DOHH2 (cell line): ENCODE measurements at regions not wholly inside any gene's neighbourhood (a gene's known extent, or its start where the extent isn't known, plus 50 kb on each side); places are given as distances from the start of the nearest gene placed in this dataset.

Experiments used
- H3F3A ChIP-seq: fragments of 200-600 bp; sonication (generic), shearing (Covaris generic); 2 replicates; pipeline ENCODE4 v1.6.0; 2016; ENCODE audit warnings: antibody characterized with exemption, mild to moderate bottlenecking; ENCODE audit not compliant: control insufficient read depth, insufficient read depth
- H3K27ac ChIP-seq: fragments of 200-600 bp; sonication (generic); 2 replicates; pipeline ENCODE4 v1.5.1; 2014; ENCODE audit warnings: low read depth, mild to moderate bottlenecking, low read length, moderate library complexity
- H3K27me3 ChIP-seq: fragments of 200-600 bp; sonication (generic); 2 replicates; pipeline ENCODE4 v1.6.1; 2014; ENCODE audit warnings: mild to moderate bottlenecking, low read length, mixed read lengths; ENCODE audit not compliant: control insufficient read depth
- H3K36me3 ChIP-seq: fragments of 200-600 bp; sonication (generic); 2 replicates; pipeline ENCODE4 v1.6.1; 2014; ENCODE audit warnings: mild to moderate bottlenecking, low read length, moderate library complexity, mixed read lengths; ENCODE audit not compliant: control insufficient read depth
- H3K4me1 ChIP-seq: fragments of 200-600 bp; sonication (generic); 2 replicates; pipeline ENCODE4 v1.6.1; 2014; ENCODE audit warnings: mild to moderate bottlenecking, low read length, mixed read lengths; ENCODE audit not compliant: control insufficient read depth
- H3K4me2 ChIP-seq: fragments of 200-600 bp; sonication (generic); 2 replicates; pipeline ENCODE4 v1.6.0; 2014; ENCODE audit warnings: mild to moderate bottlenecking, low read length, moderate library complexity
- H3K4me3 ChIP-seq: fragments of 200-600 bp; sonication (generic); 2 replicates; pipeline ENCODE4 v1.5.1; 2014; ENCODE audit warnings: mild to moderate bottlenecking, low read length, mixed read lengths
- H3K79me2 ChIP-seq: fragments of 200-600 bp; sonication (generic); 2 replicates; pipeline ENCODE4 v1.6.1; 2014; ENCODE audit warnings: mild to moderate bottlenecking, low read length, mixed read lengths; ENCODE audit not compliant: control insufficient read depth
- H3K9me2 ChIP-seq: fragments of 200-600 bp; sonication (generic); replicated peaks from 2 replicates; pipeline ENCODE4 v1.6.1; 2014; ENCODE audit warnings: mild to moderate bottlenecking, low read length, mixed read lengths; ENCODE audit not compliant: control insufficient read depth
- H3K9me3 ChIP-seq: fragments of 200-600 bp; sonication (generic); 2 replicates; pipeline ENCODE4 v1.6.1; 2014; ENCODE audit warnings: antibody characterized with exemption, low read length, mixed read lengths; ENCODE audit not compliant: control insufficient read depth, insufficient read depth
- H4K20me1 ChIP-seq: fragments of 200-600 bp; sonication (generic); 2 replicates; pipeline ENCODE4 v1.6.0; 2014; ENCODE audit warnings: low read depth, mild to moderate bottlenecking, antibody characterized with exemption, low read length, moderate library complexity; ENCODE audit not compliant: control insufficient read depth, insufficient read depth
- EZH2phosphoT487 ChIP-seq: fragments of 200-600 bp; sonication (generic); IDR thresholded peaks from 2 replicates; pipeline ENCODE4 v1.6.1; 2017; ENCODE audit warnings: borderline replicate concordance, mild to moderate bottlenecking, antibody characterized with exemption, low read length, moderate library complexity, mixed read lengths
- TF ChIP-seq, protein P1 (sequence below): fragments of 200-600 bp; sonication (generic); IDR thresholded peaks from one replicate; pipeline ENCODE4 v1.5.1; 2014; ENCODE audit warnings: antibody characterized with exemption, mild to moderate bottlenecking, low read depth, low read length; ENCODE audit not compliant: poor library complexity, severe bottlenecking

- Histone ChIP-seq H3K4me1 (no peaks in the 10 kb centered on the region), H4K20me1 (no peaks in the 10 kb centered on the region), H3F3A (no peaks in the 10 kb centered on the region), H3K27me3 (no peaks in the 10 kb centered on the region), H3K9me2 (no peaks in the 10 kb centered on the region), H3K36me3 (no peaks in the 10 kb centered on the region), H3K4me2 (no peak overlapping the region), H3K9me3 (no peaks in the 10 kb centered on the region), H3K4me3 (no peak overlapping the region), H3K27ac (no peak overlapping the region), H3K79me2 (no peaks in the 10 kb centered on the region)
- TF ChIP-seq, protein P1, sequence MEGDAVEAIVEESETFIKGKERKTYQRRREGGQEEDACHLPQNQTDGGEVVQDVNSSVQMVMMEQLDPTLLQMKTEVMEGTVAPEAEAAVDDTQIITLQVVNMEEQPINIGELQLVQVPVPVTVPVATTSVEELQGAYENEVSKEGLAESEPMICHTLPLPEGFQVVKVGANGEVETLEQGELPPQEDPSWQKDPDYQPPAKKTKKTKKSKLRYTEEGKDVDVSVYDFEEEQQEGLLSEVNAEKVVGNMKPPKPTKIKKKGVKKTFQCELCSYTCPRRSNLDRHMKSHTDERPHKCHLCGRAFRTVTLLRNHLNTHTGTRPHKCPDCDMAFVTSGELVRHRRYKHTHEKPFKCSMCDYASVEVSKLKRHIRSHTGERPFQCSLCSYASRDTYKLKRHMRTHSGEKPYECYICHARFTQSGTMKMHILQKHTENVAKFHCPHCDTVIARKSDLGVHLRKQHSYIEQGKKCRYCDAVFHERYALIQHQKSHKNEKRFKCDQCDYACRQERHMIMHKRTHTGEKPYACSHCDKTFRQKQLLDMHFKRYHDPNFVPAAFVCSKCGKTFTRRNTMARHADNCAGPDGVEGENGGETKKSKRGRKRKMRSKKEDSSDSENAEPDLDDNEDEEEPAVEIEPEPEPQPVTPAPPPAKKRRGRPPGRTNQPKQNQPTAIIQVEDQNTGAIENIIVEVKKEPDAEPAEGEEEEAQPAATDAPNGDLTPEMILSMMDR: no peak
- no peak for TF ChIP-seq EZH2phosphoT487
These were observed 805.4 kb upstream of the NUDT12 start for GRCh38 chr5:104367978-104368377.

GRCh38 chr5:104363567-104363966 lies 801.0 kb upstream of the NUDT12 start:
- TF ChIP-seq, protein P1: no peak
- no peak for TF ChIP-seq EZH2phosphoT487
- Histone ChIP-seq H3K79me2 (no peaks in the 10 kb centered on the region), H3F3A (no peaks in the 10 kb centered on the region), H3K9me2 (no peaks in the 10 kb centered on the region), H3K36me3 (no peaks in the 10 kb centered on the region), H3K4me3 (no peak overlapping the region), H3K27ac (no peak overlapping the region), H3K4me2 (no peak overlapping the region), H4K20me1 (no peaks in the 10 kb centered on the region), H3K4me1 (no peaks in the 10 kb centered on the region), H3K9me3 (no peaks in the 10 kb centered on the region), H3K27me3 (no peaks in the 10 kb centered on the region)

DNA sequence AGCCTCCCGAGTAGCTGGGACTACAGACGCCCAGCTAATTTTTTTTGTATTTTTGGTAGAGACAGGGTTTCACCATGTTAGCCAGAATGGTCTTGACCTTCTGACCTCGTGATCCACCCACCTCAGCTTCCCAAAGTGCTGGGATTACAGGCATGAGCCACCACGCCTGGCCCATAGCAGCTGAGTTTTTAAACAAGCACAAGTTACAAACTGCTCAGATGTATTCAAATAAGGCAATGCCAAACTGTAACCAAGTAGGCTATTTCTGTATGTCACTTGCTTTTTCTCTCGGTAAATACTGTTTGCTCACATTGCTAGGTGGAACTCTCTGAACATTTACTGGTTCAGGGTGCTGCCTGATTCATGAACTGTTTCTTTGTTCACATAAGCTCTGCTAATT lies 799.3 kb upstream of the NUDT12 start:
- no peak for TF ChIP-seq EZH2phosphoT487
- TF ChIP-seq, protein P1: no peak
- Histone ChIP-seq H3K9me2 (no peaks in the 10 kb centered on the region), H3K4me2 (no peak overlapping the region)

DNA sequence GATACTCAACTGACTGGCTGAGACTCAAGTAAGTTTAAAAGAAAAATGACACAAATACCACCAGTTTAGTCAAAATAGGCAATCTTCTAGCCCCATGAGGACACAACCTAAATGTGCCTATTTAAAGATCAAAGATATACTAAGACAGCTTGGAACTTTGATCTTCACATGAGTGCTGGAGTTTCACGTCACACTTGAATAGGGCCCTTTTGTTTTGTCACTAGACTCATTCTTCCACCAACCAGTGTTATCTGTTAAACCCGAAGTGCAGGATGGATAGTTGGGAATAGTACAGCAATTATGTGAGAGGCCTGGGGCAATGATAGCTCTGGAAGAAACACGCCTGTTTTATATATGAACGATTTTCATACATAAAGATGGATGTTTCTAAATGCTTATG lies 792.8 kb upstream of the NUDT12 start:
- H3K27me3 ChIP-seq: no peaks in the 10 kb centered on the region
- H3F3A ChIP-seq: no peaks in the 10 kb centered on the region
- no peaks in the 10 kb centered on the region for H3K4me1 ChIP-seq
- TF ChIP-seq, protein P1: no peak
- no peak for TF ChIP-seq EZH2phosphoT487
- no peak overlapping the region for H3K27ac ChIP-seq
- H3K79me2 ChIP-seq: no peaks in the 10 kb centered on the region
- no peaks in the 10 kb centered on the region for H3K9me2 ChIP-seq
- no peaks in the 10 kb centered on the region for H3K36me3 ChIP-seq
- no peak overlapping the region for H3K4me2 ChIP-seq
- no peak overlapping the region for H3K4me3 ChIP-seq
- H4K20me1 ChIP-seq: no peaks in the 10 kb centered on the region
- H3K9me3 ChIP-seq: no peaks in the 10 kb centered on the region

More for the DNA sequence above, 799.3 kb upstream of the NUDT12 start:
- Histone ChIP-seq H3K4me3 (no peak overlapping the region), H3F3A (no peaks in the 10 kb centered on the region), H3K27me3 (no peaks in the 10 kb centered on the region), H3K4me1 (no peaks in the 10 kb centered on the region), H3K79me2 (no peaks in the 10 kb centered on the region), H3K9me3 (no peaks in the 10 kb centered on the region), H3K27ac (no peak overlapping the region), H4K20me1 (no peaks in the 10 kb centered on the region), H3K36me3 (no peaks in the 10 kb centered on the region)
